SKM-1 treated with dmso at 0.1 percent for 144 hours (cell line): ENCODE measurements at regions not wholly inside any gene's neighbourhood (a gene's known extent, or its start where the extent isn't known, plus 50 kb on each side); places are given as distances from the start of the nearest gene placed in this dataset.

ENCODE experiments used
- DNase-seq: peaks from one replicate; lab custom pipeline; 2025; ENCODE audit not compliant: unreplicated experiment; lab: John Stamatoyannopoulos, UW

GRCh38 chr2:147482111-147482895 lies 362.5 kb upstream of the ACVR2A start:
- no peak for DNase-seq

GRCh38 chr2:147479358-147479757 lies 365.5 kb upstream of the ACVR2A start:
- DNase-seq = no peak

- no peak for DNase-seq
Measured at GRCh38 chr2:147473075-147473474, 371.8 kb upstream of the ACVR2A start.

- no peak for DNase-seq
Measured at GRCh38 chr2:147471126-147471525, 373.7 kb upstream of the ACVR2A start.

GRCh38 chr2:147469471-147469870 lies 375.4 kb upstream of the ACVR2A start:
- DNase-seq = no peak

GRCh38 chr2:147468963-147469362 lies 375.9 kb upstream of the ACVR2A start:
- DNase-seq = no peak

GRCh38 chr2:147468349-147468748 lies 376.5 kb upstream of the ACVR2A start:
- no peak for DNase-seq

- DNase-seq = no peak
Measured at GRCh38 chr2:147467441-147467840, 377.4 kb upstream of the ACVR2A start.

- DNase-seq = no peak
Measured at GRCh38 chr2:147464737-147465357, 380.0 kb upstream of the ACVR2A start.

GRCh38 chr2:147463881-147464520 lies 380.8 kb upstream of the ACVR2A start:
- DNase-seq = no peak

GRCh38 chr2:147460155-147460554 lies 384.7 kb upstream of the ACVR2A start:
- no peak for DNase-seq

- DNase-seq = no peak
Measured at GRCh38 chr2:147456779-147457178, 388.1 kb upstream of the ACVR2A start.

GRCh38 chr2:147451902-147452515 lies 392.8 kb upstream of the ACVR2A start:
- no peak for DNase-seq

- DNase-seq = no peak
Measured at GRCh38 chr2:147450661-147451510, 393.9 kb upstream of the ACVR2A start.

- DNase-seq = no peak
Measured at GRCh38 chr2:147449323-147449991, 395.4 kb upstream of the ACVR2A start.

GRCh38 chr2:147442816-147443215 lies 402.0 kb upstream of the ACVR2A start:
- no peak for DNase-seq

- DNase-seq = no peak
Measured at GRCh38 chr2:147441182-147441581, 403.6 kb upstream of the ACVR2A start.

- DNase-seq = no peak
Measured at GRCh38 chr2:147440734-147441133, 404.1 kb upstream of the ACVR2A start.

- no peak for DNase-seq
Measured at GRCh38 chr2:147439986-147440385, 404.8 kb upstream of the ACVR2A start.

- DNase-seq = no peak
Measured at GRCh38 chr2:147438882-147439281, 405.9 kb upstream of the ACVR2A start.
